ENCODE measurements at regions not wholly inside any gene's neighbourhood (a gene's known extent, or its start where the extent isn't known, plus 50 kb on each side); places are given as distances from the start of the nearest gene placed in this dataset.

DNA sequence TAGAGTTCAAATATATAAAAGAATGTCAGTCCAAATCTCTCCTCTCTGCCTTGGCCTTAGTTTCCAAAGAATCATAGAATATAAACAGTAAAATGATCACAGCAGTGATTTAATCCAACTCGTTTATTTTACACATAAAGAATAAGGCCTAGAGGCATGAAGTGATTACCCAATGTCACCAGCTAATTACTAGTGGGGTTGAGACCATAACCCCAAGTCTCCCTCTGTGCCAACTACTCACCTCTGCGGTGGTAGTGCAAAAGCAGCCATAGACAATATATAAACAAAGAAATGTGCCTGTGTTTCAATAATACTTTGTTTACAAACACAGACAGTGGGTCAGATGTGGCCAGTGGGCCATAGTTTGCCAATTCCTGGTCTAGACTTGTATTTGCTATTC lies 96.6 kb upstream of the FAT3 start:
- Histone ChIP-seq H3K79me2 (ENCODE audit: insufficient read depth, low read length) (no peaks in the 10 kb centered on the region), H3K9me3 (replicated peaks in 1 of 2; ENCODE audit: control insufficient read depth in 1 of 2, insufficient read depth in 1 of 2, low read length in 2 of 2) (peaks cover 0 to 5% of the 10 kb centered on the region in 2 donors), H3K9ac (ENCODE audit: insufficient read depth, low read length, poor library complexity, severe bottlenecking) (no peak overlapping the region), H3K4me2 (replicated peaks; ENCODE audit: extremely low read depth, low read length, poor library complexity, severe bottlenecking) (no peak overlapping the region), H3K27ac (ENCODE audit: low read depth in 1 of 2, low read length in 2 of 2) (no peak overlapping the region), H3K4me3 (replicated peaks in 1 of 3; ENCODE audit: low read depth in 2 of 3, low read length in 3 of 3) (no peak overlapping the region), H2AFZ (ENCODE audit: insufficient read depth, low read depth, low read length, poor library complexity, severe bottlenecking) (no peak overlapping the region), H3K36me3 (replicated peaks in 1 of 2; ENCODE audit: control insufficient read depth in 1 of 2, insufficient read depth in 2 of 2, low read length in 2 of 2) (no peaks in the 10 kb centered on the region), H3K4me1 (ENCODE audit: control insufficient read depth in 1 of 2, insufficient read depth in 2 of 2, low read length in 2 of 2) (no peaks in the 10 kb centered on the region), H3K27me3 (ENCODE audit: control insufficient read depth in 2 of 2, insufficient read depth in 2 of 2, low read length in 2 of 2) (no peaks in the 10 kb centered on the region), H4K20me1 (ENCODE audit: insufficient read depth, low read length) (no peaks in the 10 kb centered on the region)
- WGBS (ENCODE audit: insufficient coverage): 83% methylated on average over 1 of the region's 2 CpGs
- H3K4me1 Mint-ChIP-seq: no peaks in the 10 kb centered on the region
- H3K27ac Mint-ChIP-seq: no peak overlapping the region
- H3K27me3 Mint-ChIP-seq (ENCODE audit: low read depth in 3 of 3): peaks cover 0 to 2% (median 0%) of the 10 kb centered on the region in 3 donors
- DNase-seq: no peak
- TF ChIP-seq, protein P1, sequence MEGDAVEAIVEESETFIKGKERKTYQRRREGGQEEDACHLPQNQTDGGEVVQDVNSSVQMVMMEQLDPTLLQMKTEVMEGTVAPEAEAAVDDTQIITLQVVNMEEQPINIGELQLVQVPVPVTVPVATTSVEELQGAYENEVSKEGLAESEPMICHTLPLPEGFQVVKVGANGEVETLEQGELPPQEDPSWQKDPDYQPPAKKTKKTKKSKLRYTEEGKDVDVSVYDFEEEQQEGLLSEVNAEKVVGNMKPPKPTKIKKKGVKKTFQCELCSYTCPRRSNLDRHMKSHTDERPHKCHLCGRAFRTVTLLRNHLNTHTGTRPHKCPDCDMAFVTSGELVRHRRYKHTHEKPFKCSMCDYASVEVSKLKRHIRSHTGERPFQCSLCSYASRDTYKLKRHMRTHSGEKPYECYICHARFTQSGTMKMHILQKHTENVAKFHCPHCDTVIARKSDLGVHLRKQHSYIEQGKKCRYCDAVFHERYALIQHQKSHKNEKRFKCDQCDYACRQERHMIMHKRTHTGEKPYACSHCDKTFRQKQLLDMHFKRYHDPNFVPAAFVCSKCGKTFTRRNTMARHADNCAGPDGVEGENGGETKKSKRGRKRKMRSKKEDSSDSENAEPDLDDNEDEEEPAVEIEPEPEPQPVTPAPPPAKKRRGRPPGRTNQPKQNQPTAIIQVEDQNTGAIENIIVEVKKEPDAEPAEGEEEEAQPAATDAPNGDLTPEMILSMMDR (IDR thresholded peaks at IDR 0.05): no peak
- peaks cover 0 to 5% (median 0%) of the 10 kb centered on the region in 7 donors for H3K9me3 Mint-ChIP-seq
- H3K4me3 Mint-ChIP-seq: no peak overlapping the region
- intact Hi-C loops (cut with micrococcal nuclease): no loop called here
- H3K36me3 Mint-ChIP-seq: no peaks in the 10 kb centered on the region

DNA sequence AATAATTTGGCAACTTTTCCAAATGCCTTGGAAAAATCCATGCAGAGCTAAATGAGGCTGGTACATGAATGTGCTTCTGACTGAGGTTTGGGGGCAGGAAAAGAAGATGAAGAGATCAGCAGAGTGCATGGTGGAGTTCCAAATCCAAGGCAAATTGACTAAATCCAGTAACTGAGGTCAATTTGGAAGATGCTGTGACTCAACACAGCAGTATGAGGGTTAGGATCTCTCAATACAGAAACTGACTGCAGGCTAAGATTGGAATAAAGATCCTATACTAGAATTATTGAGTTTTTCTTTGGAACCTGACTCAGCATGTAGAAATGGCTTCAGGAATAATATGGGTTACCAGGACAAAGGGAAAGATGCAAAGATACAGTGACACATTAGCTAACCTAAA lies 99.3 kb upstream of the FAT3 start:
- no peaks in the 10 kb centered on the region for H3K4me1 ChIP-seq (ENCODE audit: control insufficient read depth in 1 of 2, insufficient read depth in 2 of 2, low read length in 2 of 2)
- intact Hi-C loops (cut with micrococcal nuclease): no loop called here
- H3K9me3 Mint-ChIP-seq: peaks cover 0 to 7% (median 0%) of the 10 kb centered on the region in 7 donors
- H3K4me1 Mint-ChIP-seq: no peaks in the 10 kb centered on the region
- no peaks in the 10 kb centered on the region for H3K27me3 Mint-ChIP-seq (ENCODE audit: low read depth in 3 of 3)
- no peaks in the 10 kb centered on the region for H3K27me3 ChIP-seq (ENCODE audit: control insufficient read depth in 2 of 2, insufficient read depth in 2 of 2, low read length in 2 of 2)
- TF ChIP-seq, protein P1 (IDR thresholded peaks at IDR 0.05): no peak
- no peak overlapping the region for H3K27ac Mint-ChIP-seq
- no peak overlapping the region for H3K27ac ChIP-seq (ENCODE audit: low read depth in 1 of 2, low read length in 2 of 2)
- H2AFZ ChIP-seq (ENCODE audit: insufficient read depth, low read depth, low read length, poor library complexity, severe bottlenecking): no peak overlapping the region
- H3K4me2 ChIP-seq (replicated peaks; ENCODE audit: extremely low read depth, low read length, poor library complexity, severe bottlenecking): no peak overlapping the region
- H3K79me2 ChIP-seq (ENCODE audit: insufficient read depth, low read length): no peaks in the 10 kb centered on the region
- H3K9me3 ChIP-seq (replicated peaks in 1 of 2; ENCODE audit: control insufficient read depth in 1 of 2, insufficient read depth in 1 of 2, low read length in 2 of 2): peaks cover 0 to 3% of the 10 kb centered on the region in 2 donors
- H3K4me3 Mint-ChIP-seq: no peak overlapping the region
- no peak overlapping the region for H3K9ac ChIP-seq (ENCODE audit: insufficient read depth, low read length, poor library complexity, severe bottlenecking)
- H3K36me3 Mint-ChIP-seq: no peaks in the 10 kb centered on the region
- DNase-seq: no peak
- no peak overlapping the region for H3K4me3 ChIP-seq (replicated peaks in 1 of 3; ENCODE audit: low read depth in 2 of 3, low read length in 3 of 3)
- H3K36me3 ChIP-seq (replicated peaks in 1 of 2; ENCODE audit: control insufficient read depth in 1 of 2, insufficient read depth in 2 of 2, low read length in 2 of 2): no peaks in the 10 kb centered on the region
- no peaks in the 10 kb centered on the region for H4K20me1 ChIP-seq (ENCODE audit: insufficient read depth, low read length)

All from CD14-positive monocyte (primary cell).